ENCODE measurements at regions not wholly inside any gene's neighbourhood (a gene's known extent, or its start where the extent isn't known, plus 50 kb on each side); places are given as distances from the start of the nearest gene placed in this dataset.

DNA sequence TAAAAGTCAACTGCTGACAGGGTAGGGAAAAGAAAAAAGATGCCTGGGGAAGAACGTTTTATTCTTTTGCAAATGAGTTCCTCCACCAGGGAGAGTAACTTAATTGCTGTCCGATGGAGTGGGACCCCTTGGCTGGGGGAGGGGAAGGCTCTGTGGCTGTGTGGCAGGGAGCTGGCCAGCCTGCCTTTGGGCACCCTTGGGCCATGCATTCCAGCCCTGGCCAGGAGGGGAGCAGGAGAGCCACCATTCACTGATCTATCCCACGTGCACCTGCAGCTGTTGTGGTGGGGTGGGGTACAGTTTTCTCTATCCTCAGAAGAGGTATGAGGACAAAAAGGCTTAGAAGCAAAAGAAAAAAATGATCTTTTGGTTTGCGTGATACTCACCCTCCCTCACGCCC lies 116.9 kb downstream of the KCNK1 start:
- TF ChIP-seq CTCF (IDR thresholded peaks at IDR 0.05; ENCODE audit: insufficient read depth, low read depth, low read length) (no peak), EZH2 (IDR thresholded peaks at IDR 0.05; ENCODE audit: insufficient read depth, low read length) (no peak)
- FAIRE-seq (no peak), DNase-seq (ENCODE audit: low read depth) (no peak)
- Mint-ChIP-seq H3K9me3 (ENCODE audit: unreplicated experiment) (no peaks in the 10 kb centered on the region), H3K4me1 (ENCODE audit: low read depth, unreplicated experiment) (no peaks in the 10 kb centered on the region), H3K36me3 (ENCODE audit: low read depth, unreplicated experiment) (no peaks in the 10 kb centered on the region), H3K27ac (ENCODE audit: unreplicated experiment) (no peak overlapping the region), H3K27me3 (ENCODE audit: low read depth, unreplicated experiment) (peaks cover under 1% of the 10 kb centered on the region), H3K4me3 (ENCODE audit: unreplicated experiment) (no peak overlapping the region)
- Histone ChIP-seq H3K4me2 (ENCODE audit: low read length) (no peak overlapping the region), H3K9ac (ENCODE audit: low read length) (no peak overlapping the region), H3K27me3 (ENCODE audit: insufficient read depth, low read length) (no peaks in the 10 kb centered on the region), H3K4me1 (ENCODE audit: insufficient read depth, low read length) (no peaks in the 10 kb centered on the region), H3K9me3 (ENCODE audit: insufficient read depth, low read depth, low read length) (no peaks in the 10 kb centered on the region), H3K36me3 (ENCODE audit: insufficient read depth, low read length) (no peaks in the 10 kb centered on the region), H3K27ac (ENCODE audit: low read depth, low read length) (no peak overlapping the region), H3K4me3 (ENCODE audit: insufficient read depth, low read depth, low read length) (no peak overlapping the region), H4K20me1 (ENCODE audit: insufficient read depth, low read length) (no peaks in the 10 kb centered on the region), H3K79me2 (ENCODE audit: insufficient read depth, low read length) (no peaks in the 10 kb centered on the region), H2AFZ (ENCODE audit: low read depth, low read length) (no peak overlapping the region)

DNA sequence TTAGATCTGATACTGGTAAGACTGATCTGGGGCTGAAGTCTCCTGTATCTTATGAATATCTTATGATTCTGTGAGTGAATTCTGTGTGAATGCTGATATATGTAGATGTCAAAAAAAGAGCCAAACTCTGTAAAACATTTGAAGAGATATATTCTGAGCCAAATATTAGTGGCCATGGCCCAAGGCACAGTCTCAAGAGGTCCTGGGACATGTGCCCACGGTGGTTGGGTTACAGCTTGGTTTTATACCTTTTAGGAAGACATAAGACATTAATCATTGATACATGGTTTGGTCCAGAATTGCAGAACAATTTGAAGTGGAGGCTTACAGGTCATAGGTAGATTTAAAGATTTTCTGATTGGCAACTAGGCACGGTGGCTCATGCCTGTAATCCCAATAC lies 118.3 kb downstream of the KCNK1 start:
- H3K4me3 Mint-ChIP-seq (ENCODE audit: unreplicated experiment): no peak overlapping the region

GRCh38 chr1:233734456-233734855 lies 120.5 kb downstream of the KCNK1 start:
- FAIRE-seq (no peak), DNase-seq (ENCODE audit: low read depth) (no peak)
- Histone ChIP-seq H3K4me3 (ENCODE audit: insufficient read depth, low read depth, low read length) (no peak overlapping the region), H3K4me1 (ENCODE audit: insufficient read depth, low read length) (no peaks in the 10 kb centered on the region), H3K4me2 (ENCODE audit: low read length) (no peak overlapping the region), H4K20me1 (ENCODE audit: insufficient read depth, low read length) (no peaks in the 10 kb centered on the region), H3K27ac (ENCODE audit: low read depth, low read length) (no peak overlapping the region), H3K9ac (ENCODE audit: low read length) (no peak overlapping the region), H3K36me3 (ENCODE audit: insufficient read depth, low read length) (no peaks in the 10 kb centered on the region), H3K79me2 (ENCODE audit: insufficient read depth, low read length) (no peaks in the 10 kb centered on the region), H3K27me3 (ENCODE audit: insufficient read depth, low read length) (no peaks in the 10 kb centered on the region), H3K9me3 (ENCODE audit: insufficient read depth, low read depth, low read length) (no peaks in the 10 kb centered on the region), H2AFZ (ENCODE audit: low read depth, low read length) (no peak overlapping the region)
- Mint-ChIP-seq H3K27ac (ENCODE audit: unreplicated experiment) (no peak overlapping the region), H3K4me1 (ENCODE audit: low read depth, unreplicated experiment) (no peaks in the 10 kb centered on the region), H3K9me3 (ENCODE audit: unreplicated experiment) (peaks cover 2% of the 10 kb centered on the region), H3K27me3 (ENCODE audit: low read depth, unreplicated experiment) (peaks cover 2% of the 10 kb centered on the region), H3K36me3 (ENCODE audit: low read depth, unreplicated experiment) (no peaks in the 10 kb centered on the region), H3K4me3 (ENCODE audit: unreplicated experiment) (no peak overlapping the region)
- TF ChIP-seq EZH2 (IDR thresholded peaks at IDR 0.05; ENCODE audit: insufficient read depth, low read length): no peak
- TF ChIP-seq CTCF (IDR thresholded peaks at IDR 0.05; ENCODE audit: insufficient read depth, low read depth, low read length): no peak

More for the DNA sequence above, 118.3 kb downstream of the KCNK1 start:
- no peaks in the 10 kb centered on the region for H3K27me3 ChIP-seq (ENCODE audit: insufficient read depth, low read length)
- Mint-ChIP-seq H3K27ac (ENCODE audit: unreplicated experiment) (no peak overlapping the region), H3K4me1 (ENCODE audit: low read depth, unreplicated experiment) (no peaks in the 10 kb centered on the region), H3K27me3 (ENCODE audit: low read depth, unreplicated experiment) (no peaks in the 10 kb centered on the region), H3K36me3 (ENCODE audit: low read depth, unreplicated experiment) (no peaks in the 10 kb centered on the region), H3K9me3 (ENCODE audit: unreplicated experiment) (no peaks in the 10 kb centered on the region)
- no peaks in the 10 kb centered on the region for H3K9me3 ChIP-seq (ENCODE audit: insufficient read depth, low read depth, low read length)
- no peaks in the 10 kb centered on the region for H3K79me2 ChIP-seq (ENCODE audit: insufficient read depth, low read length)
- TF ChIP-seq CTCF (IDR thresholded peaks at IDR 0.05; ENCODE audit: insufficient read depth, low read depth, low read length): no peak
- FAIRE-seq (no peak), DNase-seq (ENCODE audit: low read depth) (no peak)
- no peaks in the 10 kb centered on the region for H3K4me1 ChIP-seq (ENCODE audit: insufficient read depth, low read length)
- no peaks in the 10 kb centered on the region for H4K20me1 ChIP-seq (ENCODE audit: insufficient read depth, low read length)
- H2AFZ ChIP-seq (ENCODE audit: low read depth, low read length): no peak overlapping the region
- H3K27ac ChIP-seq (ENCODE audit: low read depth, low read length): no peak overlapping the region
- no peak overlapping the region for H3K4me2 ChIP-seq (ENCODE audit: low read length)
- no peaks in the 10 kb centered on the region for H3K36me3 ChIP-seq (ENCODE audit: insufficient read depth, low read length)
- H3K4me3 ChIP-seq (ENCODE audit: insufficient read depth, low read depth, low read length): no peak overlapping the region
- no peak overlapping the region for H3K9ac ChIP-seq (ENCODE audit: low read length)
